ENCODE measurements at regions not wholly inside any gene's neighbourhood (a gene's known extent, or its start where the extent isn't known, plus 50 kb on each side); places are given as distances from the start of the nearest gene placed in this dataset.
A peak's percentile ranks its signal among the peaks of the same experiment; 100 is the strongest.

- TF ChIP-seq CTCF (conservative IDR thresholded peaks at IDR 0.05 in 1 of 2, IDR thresholded peaks at IDR 0.05 in 1 of 2; ENCODE audit: extremely low read depth in 1 of 2, insufficient read depth in 1 of 2, low read depth in 1 of 2, low read length in 2 of 2) (peak; percentile 76 to 93), EZH2 (IDR thresholded peaks at IDR 0.05; ENCODE audit: borderline replicate concordance, low read length) (no peak)
These were observed 132.9 kb upstream of the WNT4 start for GRCh38 chr1:22275626-22276395.
